GM04503 (cell line): ENCODE measurements at regions not wholly inside any gene's neighbourhood (a gene's known extent, or its start where the extent isn't known, plus 50 kb on each side); places are given as distances from the start of the nearest gene placed in this dataset.

Experiments
- DNase-seq: peaks from one replicate; pipeline ENCODE4 v3.0.0-alpha.2; 2012; ENCODE audit warnings: low read depth

DNA sequence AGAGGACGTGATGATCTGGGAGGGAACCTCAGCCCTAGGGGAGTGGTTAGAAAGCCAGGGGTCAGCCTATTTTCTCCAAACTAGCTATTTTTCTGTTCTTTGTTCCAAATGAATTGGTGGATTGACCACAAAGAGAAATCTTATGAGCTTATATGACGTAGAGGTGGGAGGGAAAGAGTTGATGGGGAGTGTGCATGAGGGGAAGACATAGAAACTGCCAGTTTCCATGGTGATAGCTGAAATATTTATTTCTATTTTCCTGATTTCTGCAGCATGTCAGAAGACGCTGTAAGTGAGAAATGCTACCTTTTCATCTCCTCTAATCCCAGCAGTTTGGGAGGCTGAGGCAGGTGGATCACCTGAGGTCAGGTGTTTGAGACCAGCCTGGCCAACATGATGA is 51.4 kb upstream of the CISTR start:
- DNase-seq: no peak

DNA sequence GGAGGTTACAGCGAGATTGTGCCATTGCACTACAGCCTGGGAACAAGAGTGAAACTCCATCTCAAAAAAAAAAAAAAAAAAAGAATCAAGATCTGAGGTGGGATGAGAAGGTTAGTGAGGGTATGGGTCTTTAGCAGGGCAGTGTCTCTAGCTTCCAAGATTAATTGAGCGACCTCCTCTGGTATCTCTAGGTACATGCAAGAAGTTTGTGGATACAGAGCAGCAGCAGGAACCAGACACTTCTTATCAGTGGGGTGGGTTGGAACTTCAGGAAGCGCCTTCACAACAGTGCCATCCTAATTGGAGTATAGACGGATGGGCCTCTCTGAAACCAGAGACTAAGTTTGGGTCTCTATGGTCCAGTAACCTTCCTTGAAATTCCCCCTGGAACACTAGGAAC is 51.9 kb upstream of the CISTR start:
- no peak for DNase-seq

DNA sequence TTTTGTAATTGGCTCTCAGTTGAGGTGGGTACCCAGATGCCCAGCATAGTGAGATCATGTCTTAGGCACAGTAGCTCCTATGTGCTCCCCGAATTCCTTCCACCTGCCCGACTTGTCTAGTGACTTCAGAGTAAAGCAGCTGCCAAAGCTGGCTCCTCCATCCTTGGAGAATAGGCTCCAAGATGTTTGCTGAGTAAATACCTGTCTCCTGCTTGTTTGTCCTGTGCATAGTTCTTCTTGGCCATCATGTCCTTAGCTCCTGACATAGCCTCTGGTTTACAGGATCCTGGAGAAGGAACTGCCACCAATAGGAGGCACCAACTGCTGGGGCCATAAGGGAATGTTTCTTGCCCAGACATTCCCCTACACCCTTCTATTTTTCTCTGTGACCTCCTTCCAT is 52.6 kb upstream of the CISTR start:
- no peak for DNase-seq

DNA sequence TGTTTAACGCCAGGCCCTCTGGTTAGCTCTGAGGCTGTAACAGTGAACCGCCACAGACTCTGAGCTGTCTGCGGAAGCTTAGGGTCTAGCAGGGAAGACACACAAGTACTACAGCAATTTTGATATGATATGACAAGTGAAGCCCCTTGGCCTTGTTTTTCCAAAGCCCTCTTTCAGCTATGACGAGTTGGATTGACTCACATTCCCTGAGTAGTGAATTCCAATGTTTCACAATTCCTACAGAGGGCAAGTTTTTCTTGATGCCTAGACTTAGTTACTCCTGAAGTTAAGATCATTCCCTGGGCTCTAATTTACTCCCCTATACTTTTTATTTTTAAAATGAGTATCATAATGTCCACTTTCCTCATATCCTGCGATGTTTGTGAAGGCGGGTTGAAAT is 53.3 kb upstream of the CISTR start:
- no peak for DNase-seq

DNA sequence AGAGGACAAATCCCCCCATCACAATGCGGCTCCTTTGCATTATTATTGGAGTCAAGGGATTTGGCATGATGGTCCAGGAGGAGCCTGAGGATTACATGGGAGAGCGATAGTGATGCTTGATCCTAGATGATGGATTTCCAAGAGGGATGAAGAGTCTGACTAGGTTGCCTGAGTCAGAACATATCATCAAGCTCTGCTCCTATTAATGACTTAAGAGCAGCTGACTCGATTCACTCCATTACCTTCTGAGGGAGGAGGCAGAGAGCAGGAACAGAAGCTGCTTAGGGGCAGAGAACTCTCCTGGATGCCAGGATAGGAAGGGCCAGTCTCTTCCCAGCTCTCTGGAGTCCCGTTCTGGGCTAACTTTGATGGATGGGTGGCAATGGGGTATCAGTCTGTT is 54.0 kb upstream of the CISTR start:
- DNase-seq: no peak

DNA sequence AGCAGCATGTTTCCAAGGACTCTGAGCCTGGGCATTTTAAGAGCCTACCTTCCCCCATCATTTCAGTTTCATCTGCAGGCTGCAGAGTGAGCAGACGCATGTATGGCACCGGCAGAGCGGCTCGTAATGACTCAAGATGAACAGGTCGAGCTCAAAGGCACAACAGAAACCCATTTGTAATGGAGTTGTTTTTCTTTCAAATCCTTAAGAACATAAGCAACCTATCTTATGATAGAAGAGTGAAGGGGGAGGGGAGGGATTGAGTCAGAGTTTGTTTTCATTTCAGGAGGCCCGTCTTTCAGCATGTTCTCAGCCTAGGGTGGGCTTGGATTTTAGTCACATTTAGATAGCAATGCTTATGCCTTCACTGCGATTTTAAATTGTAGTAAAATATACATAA is 54.9 kb upstream of the CISTR start:
- DNase-seq: no peak

DNA sequence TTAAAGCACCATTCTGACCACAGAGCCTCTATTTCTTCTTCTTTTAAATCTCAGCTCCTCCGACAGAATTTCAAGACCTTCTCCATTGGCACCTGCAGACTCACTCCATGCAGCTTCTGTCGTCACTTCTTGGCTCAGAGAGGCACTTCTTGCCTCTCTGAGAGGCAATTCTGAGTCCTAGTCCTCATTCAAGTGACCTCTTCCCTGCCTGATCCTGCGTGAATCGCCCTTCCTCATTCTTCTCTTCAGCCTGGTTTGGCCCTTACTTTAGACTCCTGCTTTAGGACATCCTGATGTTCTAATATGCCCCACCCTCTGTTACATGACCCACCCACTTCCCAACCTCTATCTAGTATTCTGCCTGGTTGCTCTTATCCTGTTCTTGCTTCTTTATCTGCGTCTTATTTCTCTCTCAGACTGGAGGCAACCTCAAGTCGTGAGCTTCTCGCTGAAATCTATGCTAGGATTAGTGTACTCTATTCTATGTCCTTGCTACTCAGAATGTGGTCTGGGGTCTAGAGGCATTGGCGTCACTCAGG is 55.6 kb upstream of the CISTR start:
- DNase-seq: no peak

DNA sequence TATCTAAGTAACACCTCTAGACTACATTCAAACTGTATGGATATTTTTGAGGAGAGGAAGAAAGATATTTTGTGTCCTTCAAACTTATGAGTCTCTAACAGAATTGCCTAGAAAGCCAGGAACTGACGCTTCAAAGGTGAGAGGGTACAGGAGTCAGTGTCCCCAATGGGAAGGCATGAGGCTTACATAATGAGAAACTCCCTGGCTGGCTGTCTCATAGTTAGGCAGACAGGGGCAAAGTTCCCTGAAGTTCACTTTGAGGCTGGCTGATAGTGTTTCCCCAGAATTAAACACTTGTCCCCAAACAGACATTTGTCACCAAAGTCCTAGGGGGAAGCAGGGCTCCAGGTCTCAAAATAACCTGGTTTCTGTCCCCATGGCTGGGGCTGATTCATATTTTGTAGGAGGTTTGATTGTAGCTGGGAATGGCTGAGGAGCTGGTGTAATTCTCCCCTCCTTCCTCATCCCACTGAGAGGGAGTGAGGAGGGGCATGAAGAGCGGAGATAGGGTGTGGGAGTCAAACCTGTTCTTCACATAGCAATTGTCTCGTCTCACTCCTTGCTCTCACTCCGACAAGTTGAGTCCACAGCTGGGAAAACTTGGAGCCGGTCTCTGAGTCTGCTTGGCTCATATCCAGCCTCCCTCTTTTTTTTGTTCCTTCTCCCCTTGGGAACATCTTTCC is 56.4 kb upstream of the CISTR start:
- no peak for DNase-seq

DNA sequence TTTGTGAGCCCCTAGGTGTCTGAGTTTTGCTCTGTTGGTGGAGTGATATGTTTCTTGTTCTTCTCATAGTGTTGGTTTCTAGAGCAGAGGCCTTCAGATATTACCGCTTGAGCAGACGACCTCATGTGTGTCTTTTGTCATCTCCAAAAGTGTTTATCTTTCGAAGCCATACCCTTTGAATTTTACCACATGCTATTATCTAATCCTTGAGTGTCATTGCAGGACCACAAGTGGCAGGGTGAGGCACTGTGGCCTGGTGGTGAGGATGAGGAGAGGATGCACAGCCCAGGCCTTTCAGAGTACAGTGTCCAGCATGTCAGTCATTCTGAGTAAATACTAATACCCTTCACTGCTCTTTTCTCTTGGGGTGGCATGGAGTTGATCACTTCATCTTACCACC is 57.2 kb upstream of the CISTR start:
- DNase-seq: no peak

DNA sequence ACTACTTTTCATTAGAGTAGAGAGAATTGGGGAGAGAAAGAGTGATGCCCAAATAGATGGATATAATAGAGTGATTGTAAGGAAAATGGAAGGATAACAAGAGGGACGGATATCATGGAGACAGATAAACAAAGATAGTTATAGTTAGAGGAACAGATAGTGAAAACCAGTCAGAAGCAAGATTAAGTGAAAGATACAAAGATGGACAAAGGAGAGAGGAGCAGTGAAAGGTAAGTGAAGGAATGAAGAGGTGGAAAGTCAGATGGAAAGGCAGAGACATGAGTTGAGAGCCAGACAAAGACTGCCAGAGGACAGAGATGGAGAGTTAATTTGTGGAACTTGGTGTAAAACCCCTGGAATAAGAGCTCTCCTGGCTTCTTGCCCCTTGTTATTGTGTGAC is 59.2 kb upstream of the CISTR start:
- no peak for DNase-seq

DNA sequence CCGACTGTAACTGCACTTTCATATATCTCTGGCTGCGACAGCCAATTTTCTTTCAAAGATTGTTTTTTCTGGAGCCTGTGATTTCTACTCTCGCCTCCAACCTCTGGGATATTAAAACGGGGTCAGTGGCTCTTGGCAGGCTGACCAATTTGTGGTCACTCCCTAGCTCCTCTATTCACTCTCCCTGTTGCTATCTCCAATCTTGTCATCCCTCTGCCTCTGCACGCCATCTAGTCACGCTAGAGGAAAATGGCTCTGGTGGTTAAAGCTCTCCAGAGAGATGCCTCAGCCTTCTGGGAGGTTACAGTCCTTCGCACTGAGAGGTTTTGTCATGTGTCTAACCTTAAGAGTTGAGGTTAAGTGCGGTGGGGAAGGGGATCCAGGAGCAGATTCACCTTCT is 59.8 kb upstream of the CISTR start:
- no peak for DNase-seq

DNA sequence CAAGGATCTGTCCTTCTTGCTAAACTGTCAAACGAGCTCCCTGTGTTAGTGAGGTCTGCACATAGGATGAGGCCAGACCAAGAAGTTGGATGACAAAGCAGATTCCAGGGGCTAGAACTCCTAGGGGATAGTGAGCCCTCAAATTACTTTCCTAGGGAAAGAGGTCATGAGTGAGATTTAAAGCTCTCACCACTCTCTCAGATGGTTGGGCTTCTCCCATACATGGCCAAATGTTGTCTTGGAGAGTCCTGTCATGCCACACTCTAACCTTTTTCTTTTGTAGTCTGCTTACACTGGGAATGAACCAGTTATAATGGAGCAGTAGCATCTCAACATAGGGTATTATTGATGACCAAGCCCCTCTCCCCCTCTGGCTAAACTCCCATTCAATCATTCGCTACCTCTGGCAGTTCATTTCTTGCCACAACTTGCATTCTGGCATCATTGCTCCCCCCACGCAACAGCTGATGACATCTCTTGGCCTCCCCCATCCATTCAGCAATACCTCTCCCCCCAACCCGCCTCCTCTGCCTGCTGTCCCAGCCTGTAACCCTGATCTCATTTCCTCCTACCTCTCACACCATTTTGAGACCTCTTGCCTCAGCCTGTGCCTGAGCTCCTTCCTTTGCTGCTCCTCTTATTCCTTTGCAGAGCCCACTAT is 64.7 kb upstream of the CISTR start:
- DNase-seq: no peak

DNA sequence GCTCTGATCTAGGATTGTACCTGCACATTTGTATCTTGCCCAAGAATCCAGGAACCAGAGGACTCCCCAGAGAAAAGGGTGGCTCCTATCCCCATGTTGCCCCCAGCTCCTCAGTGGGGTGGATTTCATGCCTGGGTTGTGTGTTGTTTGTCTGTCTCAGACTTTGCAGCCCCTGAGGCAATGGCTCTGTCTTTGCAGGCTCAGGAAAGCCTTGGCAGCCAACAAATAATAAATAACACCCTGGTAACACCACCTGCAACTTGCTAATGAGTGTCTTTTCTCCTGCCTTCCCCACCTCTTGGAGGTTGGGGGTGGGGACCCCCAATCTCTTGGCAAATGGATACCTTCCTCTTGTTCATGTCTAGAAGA is 65.2 kb upstream of the CISTR start:
- no peak for DNase-seq

DNA sequence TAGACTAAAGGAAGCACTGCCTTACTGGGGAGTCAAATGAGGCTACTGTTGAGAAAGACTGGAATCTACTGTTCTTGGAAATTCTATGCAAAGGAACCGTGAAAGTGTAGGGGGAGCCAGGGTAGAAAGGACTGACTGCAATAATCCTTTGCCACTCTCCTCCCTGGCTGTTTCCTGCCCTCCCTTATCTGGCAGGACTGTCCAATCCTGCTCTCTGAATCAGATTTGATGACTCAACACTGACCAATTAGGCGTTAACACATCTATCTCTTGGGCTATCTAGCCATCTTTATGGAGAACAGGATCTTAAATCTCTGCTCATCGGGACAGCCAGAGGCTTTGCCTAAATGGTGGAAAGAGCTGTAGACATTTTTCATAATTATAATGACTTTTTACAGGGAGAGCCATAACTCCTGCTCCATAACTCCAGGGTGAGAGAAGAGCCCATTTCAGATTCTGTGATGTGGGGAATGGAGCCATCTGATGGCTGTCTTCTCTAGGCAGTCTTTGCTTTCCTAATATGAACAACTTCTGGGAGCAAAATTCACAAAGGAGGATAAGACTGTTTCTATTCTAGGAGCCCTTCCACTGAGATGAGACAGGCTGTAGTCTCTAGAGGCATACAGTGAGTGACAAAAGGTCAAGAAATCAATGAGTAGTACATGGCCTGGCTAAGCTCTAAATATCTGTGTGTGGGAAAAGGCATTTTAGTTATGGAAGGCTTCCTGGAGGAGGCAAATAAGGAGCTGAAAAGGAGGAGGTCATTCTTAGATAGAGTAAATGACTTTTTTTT is 68.9 kb upstream of the CISTR start:
- peak; percentile 33 for DNase-seq

DNA sequence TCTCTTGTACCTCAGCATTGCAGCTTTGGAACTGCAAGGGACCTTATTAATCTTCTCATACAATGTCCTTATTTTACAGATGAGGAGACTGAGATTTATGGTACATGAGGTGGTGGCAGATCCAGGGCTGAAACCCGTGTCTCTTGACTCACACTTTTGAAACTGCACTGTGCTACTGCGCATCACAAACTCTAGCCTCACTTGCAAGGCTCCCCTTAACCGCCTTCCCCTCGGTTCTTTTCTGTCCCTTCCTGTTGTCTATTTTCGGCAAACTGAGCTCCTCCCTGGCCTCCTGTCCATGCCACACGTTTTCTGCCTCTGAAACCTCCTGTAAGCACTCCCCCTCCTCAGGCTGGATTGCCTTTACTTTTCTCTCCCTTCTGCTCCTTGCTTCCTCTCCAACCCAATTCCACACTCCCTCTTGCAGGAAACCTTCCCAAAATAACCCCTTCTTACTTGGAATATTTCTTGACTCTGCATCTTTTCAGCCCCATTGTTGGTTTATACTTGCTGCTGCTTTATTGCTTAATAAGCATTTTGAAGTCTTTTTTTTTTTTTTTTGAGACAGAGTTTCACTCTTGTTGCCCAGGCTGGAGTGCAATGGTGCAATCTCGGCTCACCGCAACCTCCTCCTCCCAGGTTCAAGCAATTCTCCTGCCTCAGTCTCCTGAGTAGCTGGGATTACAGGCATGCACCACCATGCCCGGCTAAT is 72.4 kb upstream of the CISTR start:
- no peak for DNase-seq

DNA sequence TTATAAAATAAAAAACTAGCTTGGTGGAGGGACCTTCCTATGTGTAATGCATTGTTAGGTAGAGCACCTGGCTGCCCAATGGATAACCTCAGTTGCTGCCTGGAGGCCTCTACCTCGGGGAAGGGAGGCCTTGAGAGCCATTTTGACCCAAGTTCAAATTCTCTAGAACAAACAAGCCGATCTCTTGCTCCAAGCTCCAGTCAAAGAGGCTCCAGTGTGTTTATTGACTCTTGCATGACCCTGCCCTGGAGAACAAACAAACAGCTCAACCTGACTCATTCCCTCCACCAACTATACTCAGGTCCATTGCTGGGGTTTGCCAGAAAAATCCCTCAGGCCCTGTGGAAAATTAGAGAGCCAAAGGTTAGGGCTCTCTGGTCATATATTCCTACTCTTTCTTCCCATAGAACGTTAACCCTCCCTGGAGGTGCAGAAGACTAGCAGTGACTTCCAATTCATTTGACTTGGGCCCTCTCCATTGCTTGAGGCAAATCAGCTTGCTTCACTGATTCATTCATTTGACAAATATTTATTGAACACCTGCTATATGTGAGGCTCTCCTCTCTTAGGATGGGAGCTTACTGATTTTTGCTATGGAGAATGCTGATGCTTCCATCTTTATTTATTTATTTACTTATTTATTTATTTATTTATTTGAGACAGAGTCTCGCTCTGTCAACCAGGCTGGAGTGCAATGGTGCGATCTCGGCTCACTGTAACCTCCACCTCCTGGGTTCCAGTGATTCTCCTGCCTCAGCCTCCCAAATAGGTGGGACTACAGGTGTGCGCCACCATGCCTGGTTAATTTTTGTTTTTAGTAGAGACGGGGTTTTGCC is 73.7 kb upstream of the CISTR start:
- DNase-seq: no peak

DNA sequence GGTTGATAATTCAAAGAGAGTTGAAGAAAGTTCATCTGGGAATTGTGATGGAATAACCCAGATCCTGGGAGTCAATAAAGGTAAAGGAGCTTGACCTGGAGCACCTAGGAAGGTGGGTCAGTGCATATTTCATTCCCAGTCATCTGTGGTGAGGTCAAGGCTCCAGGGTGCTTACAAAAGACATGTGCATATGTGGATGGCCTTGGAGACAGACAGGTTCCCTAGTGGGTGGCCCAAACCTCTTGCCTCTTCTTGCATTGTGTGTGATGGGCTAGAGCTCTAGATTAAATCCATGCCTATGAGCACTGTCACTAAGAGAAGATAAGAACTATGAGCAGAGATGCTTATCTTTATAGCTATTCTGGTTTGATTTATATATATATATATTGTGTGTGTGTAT is 75.5 kb upstream of the CISTR start:
- no peak for DNase-seq

DNA sequence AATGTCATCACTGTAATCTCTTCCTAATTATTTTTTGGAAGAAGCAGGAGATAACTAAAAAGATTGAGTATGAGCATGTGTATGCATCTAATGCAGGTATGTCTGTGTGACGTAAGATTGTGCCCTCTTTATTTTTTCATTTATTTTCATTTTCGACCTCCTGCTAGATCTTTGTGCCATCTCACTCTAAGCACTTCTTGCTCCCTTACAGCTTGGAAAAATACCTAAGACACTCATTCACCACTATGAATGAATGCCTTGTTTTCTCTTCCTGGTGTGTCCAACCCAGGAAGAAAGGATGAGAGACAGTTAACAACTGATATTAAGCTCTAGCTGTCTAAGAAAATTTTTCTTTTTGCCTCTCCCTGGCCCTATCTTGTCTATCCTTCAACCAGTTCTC is 76.8 kb upstream of the CISTR start:
- no peak for DNase-seq

DNA sequence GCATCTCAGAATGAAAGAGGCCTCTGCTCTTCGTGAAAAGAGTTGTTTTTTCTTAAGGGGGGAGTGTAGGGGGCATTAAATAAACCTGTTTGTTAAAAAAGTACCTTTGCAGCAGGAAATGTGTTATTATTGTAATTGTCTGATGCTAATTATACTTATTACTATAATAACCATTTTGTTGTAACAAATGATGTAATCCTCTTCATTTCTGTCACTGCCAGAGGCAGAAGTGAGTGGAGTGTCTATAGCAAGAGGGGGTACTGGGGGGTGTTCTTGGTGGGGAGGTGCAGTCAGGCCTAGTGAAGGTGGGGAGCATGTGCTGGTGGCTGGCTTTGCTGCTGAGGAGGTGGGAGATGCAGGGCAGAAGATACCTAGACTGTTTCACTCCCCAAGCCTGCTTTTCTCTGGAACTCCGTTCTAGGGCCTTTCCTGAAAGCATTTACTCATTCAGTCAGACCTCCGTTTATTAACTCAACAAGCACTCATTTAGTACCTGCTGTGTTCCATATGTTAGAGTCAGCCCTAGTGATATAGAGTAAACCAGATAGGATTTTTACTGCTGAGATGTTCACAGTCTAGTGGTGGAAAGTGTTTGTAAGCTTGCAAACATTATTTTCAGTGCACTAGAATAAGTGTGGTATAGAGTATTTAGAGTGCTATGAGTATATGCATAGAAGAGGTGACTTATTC is 77.5 kb upstream of the CISTR start:
- no peak for DNase-seq

DNA sequence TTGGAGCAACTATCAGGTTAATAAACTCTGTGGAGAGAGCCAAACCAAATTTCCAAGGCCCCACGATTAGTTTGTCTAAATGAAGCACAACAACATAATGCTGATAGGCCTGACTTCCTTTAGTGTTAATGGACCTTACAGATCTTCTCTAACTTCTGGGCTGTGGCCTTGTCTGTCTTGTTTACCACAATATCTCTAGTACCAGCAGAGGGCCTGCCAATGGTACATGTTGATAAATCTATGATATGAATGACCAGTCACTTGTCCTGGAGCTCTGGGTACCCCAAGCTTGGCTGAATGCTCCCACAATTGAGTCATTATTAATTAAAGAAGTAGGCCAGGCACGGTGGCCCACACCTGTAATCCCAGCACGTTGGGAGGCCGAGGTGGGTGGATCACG is 78.9 kb upstream of the CISTR start:
- DNase-seq: no peak

DNA sequence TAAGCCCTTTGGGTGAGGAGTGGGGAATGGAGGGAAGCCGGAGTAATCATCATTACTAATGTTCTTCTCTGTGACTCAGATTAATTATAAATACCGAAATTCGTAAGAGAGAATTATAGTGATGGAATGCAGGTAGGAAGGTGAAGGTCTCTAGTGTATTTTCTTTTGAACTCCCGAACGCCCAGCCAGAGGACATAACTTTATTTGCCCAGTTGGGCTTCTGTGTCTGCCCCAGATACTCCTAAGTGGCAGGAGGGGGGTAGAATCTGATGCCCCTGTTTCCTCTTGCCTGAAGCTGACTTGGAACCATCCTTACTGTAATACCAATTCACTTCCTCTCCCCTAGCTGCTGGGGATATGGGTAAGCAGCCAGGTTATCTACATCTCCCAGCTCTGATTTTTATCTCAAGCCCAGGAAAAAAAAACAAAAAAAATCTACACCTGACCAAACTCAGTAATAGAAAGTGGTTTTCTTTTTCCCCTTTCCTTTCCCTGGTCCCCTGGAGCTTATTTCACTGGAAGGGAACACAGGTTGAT is 84.4 kb upstream of the CISTR start:
- no peak for DNase-seq
